Liver (tissue), 3 donors: ENCODE measurements at regions not wholly inside any gene's neighbourhood (a gene's known extent, or its start where the extent isn't known, plus 50 kb on each side); places are given as distances from the start of the nearest gene placed in this dataset.

Experiments used
- ATF3 ChIP-seq: IDR thresholded peaks from 2 replicates; pipeline ENCODE4 v1.6.1; 2016; ENCODE audit warnings: antibody characterized with exemption
- CTCF ChIP-seq: fragments of 150-350 bp; IDR thresholded peaks from 2 replicates; pipeline ENCODE4 v1.5.1; 2017; ENCODE audit warnings: improper control_type of control experiment, low read depth, low read length; ENCODE audit not compliant: missing input control
- GABPA ChIP-seq, 2 donors: IDR thresholded peaks in 1 of 2; conservative IDR thresholded peaks in 1 of 2; 2 replicates each; pipeline ENCODE4 v1.6.1; 2016; ENCODE audit warnings: antibody characterized with exemption in 2 of 2, mild to moderate bottlenecking in 1 of 2, moderate library complexity in 1 of 2
- MAX ChIP-seq: IDR thresholded peaks from 2 replicates; pipeline ENCODE4 v1.6.1; 2016; ENCODE audit warnings: antibody characterized with exemption
- REST ChIP-seq: IDR thresholded peaks from 2 replicates; pipeline ENCODE4 v1.6.1; 2016; ENCODE audit warnings: antibody characterized with exemption, mild to moderate bottlenecking
- RXRA ChIP-seq, 2 donors: IDR thresholded peaks; 2 replicates each; pipeline ENCODE4 v1.6.1; 2017 to 2018; ENCODE audit warnings: antibody characterized with exemption in 2 of 2, mild to moderate bottlenecking in 1 of 2
- SP1 ChIP-seq: IDR thresholded peaks from 2 replicates; pipeline ENCODE4 v1.6.1; 2018; ENCODE audit warnings: antibody characterized with exemption, mild to moderate bottlenecking
- TAF1 ChIP-seq: conservative IDR thresholded peaks from 2 replicates; pipeline ENCODE4 v1.6.1; 2016; ENCODE audit warnings: antibody characterized with exemption, mild to moderate bottlenecking
- donor health status: healthy.
- donor health status: healthy.

GRCh38 chr16:47946092-47946491 is 209.7 kb downstream of the ABCC12 start:
- TF ChIP-seq CTCF (no peak), TAF1 (no peak), SP1 (no peak), GABPA (IDR thresholded peaks at IDR 0.05 in 1 of 2, conservative IDR thresholded peaks at IDR 0.05 in 1 of 2) (no peak), REST (no peak), MAX (no peak), ATF3 (no peak), RXRA (IDR thresholded peaks at IDR 0.05) (no peak)
